Stimulated activated naive B cell treated with anti-CD40 and anti-IgM and Interleukin-4, amounts not matched to agents 10 μg/mL and 1 μg/mL and 100 μg/mL, for 72 hours (primary cell): ENCODE measurements at regions not wholly inside any gene's neighbourhood (a gene's known extent, or its start where the extent isn't known, plus 50 kb on each side); places are given as distances from the start of the nearest gene placed in this dataset.
"Not testable (repeated sequence)": the region's sequence is repeated elsewhere in the genome, so short reads cannot be mapped to it uniquely, and the experiment has no call there.

ENCODE experiments used
- ATAC-seq, 2 donors: fragments of 150-1000 bp; cut with Tn5 transposase; replicated peaks; 2 replicates each; pipeline ENCODE4 v1.10.0; 2021; ENCODE audit warnings: moderate library complexity in 1 of 2
- DNase-seq: peaks from one replicate; pipeline ENCODE4 v3.0.0; 2021
- H3K27ac Mint-ChIP-seq: one replicate; pipeline ENCODE4 v1.8.0; 2022; ENCODE audit warnings: mild to moderate bottlenecking, mixed read lengths
- H3K27me3 Mint-ChIP-seq, 2 donors: one replicate each; pipeline ENCODE4 v1.8.0; 2022; ENCODE audit warnings: mixed read lengths in 2 of 2
- H3K36me3 Mint-ChIP-seq, 2 donors: one replicate each; pipeline ENCODE4 v1.8.0; 2022; ENCODE audit warnings: mixed read lengths in 2 of 2, mild to moderate bottlenecking in 1 of 2
- H3K4me1 Mint-ChIP-seq, 2 donors: one replicate each; pipeline ENCODE4 v1.8.0; 2022; ENCODE audit warnings: mixed read lengths in 2 of 2, mild to moderate bottlenecking in 1 of 2
- H3K4me3 Mint-ChIP-seq, 2 donors: one replicate each; pipeline ENCODE4 v1.8.0; 2022; ENCODE audit warnings: mild to moderate bottlenecking in 2 of 2, mixed read lengths in 2 of 2, moderate library complexity in 1 of 2
- H3K9me3 Mint-ChIP-seq, 2 donors: one replicate each; pipeline ENCODE4 v1.8.0; 2022; ENCODE audit warnings: mixed read lengths in 2 of 2, mild to moderate bottlenecking in 1 of 2

- H3K9me3 Mint-ChIP-seq: peaks cover 3 to 4% of the 10 kb centered on the region in 2 donors
- peaks cover 1 to 5% of the 10 kb centered on the region in 2 donors for H3K36me3 Mint-ChIP-seq
- H3K27me3 Mint-ChIP-seq: peaks cover 0 to 10% of the 10 kb centered on the region in 2 donors
- peaks cover 15 to 24% of the 10 kb centered on the region in 2 donors for H3K4me1 Mint-ChIP-seq
- no peak overlapping the region for H3K27ac Mint-ChIP-seq
- ATAC-seq: no peak
- DNase-seq: no peak
- H3K4me3 Mint-ChIP-seq: no peak overlapping the region
These were observed 118.8 kb upstream of the VPREB1 start for GRCh38 chr22:22125579-22126468.

- no peak overlapping the region for H3K27ac Mint-ChIP-seq
- H3K4me1 Mint-ChIP-seq: peaks cover 15 to 24% of the 10 kb centered on the region in 2 donors
- peaks cover 0 to 10% of the 10 kb centered on the region in 2 donors for H3K27me3 Mint-ChIP-seq
- ATAC-seq: no peak
- peaks cover 1 to 5% of the 10 kb centered on the region in 2 donors for H3K36me3 Mint-ChIP-seq
- H3K4me3 Mint-ChIP-seq: no peak overlapping the region
- no peak for DNase-seq
- peaks cover 3 to 4% of the 10 kb centered on the region in 2 donors for H3K9me3 Mint-ChIP-seq
These were observed 119.5 kb upstream of the VPREB1 start for GRCh38 chr22:22125028-22125578.

GRCh38 chr22:22124374-22124773, 120.2 kb upstream of the VPREB1 start:
- H3K4me1 Mint-ChIP-seq: peaks cover 15 to 26% of the 10 kb centered on the region in 2 donors
- ATAC-seq (no peak), DNase-seq (no peak)
- H3K4me3 Mint-ChIP-seq: no peak overlapping the region
- peaks cover 3 to 4% of the 10 kb centered on the region in 2 donors for H3K9me3 Mint-ChIP-seq
- H3K27ac Mint-ChIP-seq: no peak overlapping the region
- peaks cover 1 to 5% of the 10 kb centered on the region in 2 donors for H3K36me3 Mint-ChIP-seq
- H3K27me3 Mint-ChIP-seq: peaks cover 0 to 10% of the 10 kb centered on the region in 2 donors

GRCh38 chr22:22123960-22124278, 120.7 kb upstream of the VPREB1 start:
- H3K27ac Mint-ChIP-seq: peak overlapping the region; percentile 47
- H3K27me3 Mint-ChIP-seq: peaks cover 0 to 10% of the 10 kb centered on the region in 2 donors
- H3K4me1 Mint-ChIP-seq: peaks cover 19 to 31% of the 10 kb centered on the region in 2 donors
- no peak overlapping the region for H3K4me3 Mint-ChIP-seq
- H3K9me3 Mint-ChIP-seq: peaks cover 3 to 4% of the 10 kb centered on the region in 2 donors
- DNase-seq (no peak), ATAC-seq (no peak)
- peaks cover 1 to 5% of the 10 kb centered on the region in 2 donors for H3K36me3 Mint-ChIP-seq

- Mint-ChIP-seq H3K27me3 (peaks cover 0 to 10% of the 10 kb centered on the region in 2 donors), H3K36me3 (peaks cover 1 to 5% of the 10 kb centered on the region in 2 donors), H3K4me1 (peaks cover 21 to 32% of the 10 kb centered on the region in 2 donors), H3K9me3 (peaks cover 3 to 4% of the 10 kb centered on the region in 2 donors), H3K27ac (no peak overlapping the region), H3K4me3 (no peak overlapping the region)
- DNase-seq (no peak), ATAC-seq (no peak)
These were observed 121.2 kb upstream of the VPREB1 start for GRCh38 chr22:22123118-22123959.

GRCh38 chr22:22122348-22123117, 122.1 kb upstream of the VPREB1 start:
- Mint-ChIP-seq H3K4me1 (peaks cover 23 to 32% of the 10 kb centered on the region in 2 donors), H3K27me3 (peaks cover 0 to 10% of the 10 kb centered on the region in 2 donors), H3K4me3 (no peak overlapping the region), H3K36me3 (peaks cover 1 to 5% of the 10 kb centered on the region in 2 donors), H3K27ac (peak overlapping the region; percentile 79), H3K9me3 (peaks cover 3 to 4% of the 10 kb centered on the region in 2 donors)
- DNase-seq: no peak
- ATAC-seq: no peak

GRCh38 chr22:22121445-22121844, 123.1 kb upstream of the VPREB1 start:
- H3K4me1 Mint-ChIP-seq: peaks cover 25 to 29% of the 10 kb centered on the region in 2 donors
- DNase-seq (no peak), ATAC-seq (no peak)
- no peak overlapping the region for H3K27ac Mint-ChIP-seq
- peaks cover 0 to 10% of the 10 kb centered on the region in 2 donors for H3K27me3 Mint-ChIP-seq
- peaks cover 3 to 4% of the 10 kb centered on the region in 2 donors for H3K9me3 Mint-ChIP-seq
- H3K4me3 Mint-ChIP-seq: no peak overlapping the region
- H3K36me3 Mint-ChIP-seq: peaks cover 1 to 5% of the 10 kb centered on the region in 2 donors

GRCh38 chr22:22120160-22120559, 124.4 kb upstream of the VPREB1 start:
- ATAC-seq (no peak), DNase-seq (no peak)
- H3K9me3 Mint-ChIP-seq: peaks cover 3 to 4% of the 10 kb centered on the region in 2 donors
- no peak overlapping the region for H3K27ac Mint-ChIP-seq
- H3K36me3 Mint-ChIP-seq: peaks cover 1 to 15% of the 10 kb centered on the region in 2 donors
- no peak overlapping the region for H3K4me3 Mint-ChIP-seq
- H3K27me3 Mint-ChIP-seq: peaks cover 0 to 10% of the 10 kb centered on the region in 2 donors
- peaks cover 21 to 23% of the 10 kb centered on the region in 2 donors for H3K4me1 Mint-ChIP-seq

- H3K27me3 Mint-ChIP-seq: peaks cover 0 to 10% of the 10 kb centered on the region in 2 donors
- peaks cover 3 to 4% of the 10 kb centered on the region in 2 donors for H3K9me3 Mint-ChIP-seq
- H3K27ac Mint-ChIP-seq: peak overlapping the region; percentile 91
- H3K4me1 Mint-ChIP-seq: peaks cover 21 to 23% of the 10 kb centered on the region in 2 donors
- no peak for DNase-seq
- peak in 1 of 2 donors; percentile 46 for ATAC-seq
- peak overlapping the region; percentile 82 to 90 for H3K4me3 Mint-ChIP-seq
- H3K36me3 Mint-ChIP-seq: peaks cover 1 to 15% of the 10 kb centered on the region in 2 donors
These were observed 125.6 kb upstream of the VPREB1 start for GRCh38 chr22:22118987-22119386.

GRCh38 chr22:22117864-22118544, 126.6 kb upstream of the VPREB1 start:
- Mint-ChIP-seq H3K27ac (peak overlapping the region; percentile 91), H3K36me3 (peaks cover 0 to 19% of the 10 kb centered on the region in 2 donors), H3K4me1 (peaks cover 20 to 22% of the 10 kb centered on the region in 2 donors), H3K4me3 (peak overlapping the region; percentile 82 to 90)
- peak; percentile 67 to 76 for ATAC-seq
- peak; percentile 23 for DNase-seq
- not testable (repeated sequence) for H3K27me3 Mint-ChIP-seq, H3K9me3 Mint-ChIP-seq

- Mint-ChIP-seq H3K36me3 (peaks cover 0 to 16% of the 10 kb centered on the region in 2 donors), H3K4me3 (peak overlapping the region; percentile 82 to 92), H3K4me1 (peaks cover 22 to 25% of the 10 kb centered on the region in 2 donors), H3K27ac (peak overlapping the region; percentile 96)
- ATAC-seq: peak in 1 of 2 donors; percentile 26
- not testable (repeated sequence) for H3K9me3 Mint-ChIP-seq, DNase-seq, H3K27me3 Mint-ChIP-seq
These were observed 127.4 kb upstream of the VPREB1 start for GRCh38 chr22:22116997-22117770.

- DNase-seq (no peak), ATAC-seq (no peak)
- Mint-ChIP-seq H3K27me3 (no peaks in the 10 kb centered on the region), H3K9me3 (no peaks in the 10 kb centered on the region), H3K36me3 (peaks cover 0 to 16% of the 10 kb centered on the region in 2 donors), H3K4me1 (peaks cover 42 to 45% of the 10 kb centered on the region in 2 donors), H3K27ac (no peak overlapping the region), H3K4me3 (no peak overlapping the region)
These were observed 130.9 kb upstream of the VPREB1 start for GRCh38 chr22:22113701-22114100.
